Stimulated activated CD8-positive, alpha-beta memory T cell treated with anti-CD3 and anti-CD28 coated beads, Interleukin-12 subunit alpha, Interleukin-12 subunit beta, amount 100 ng/mL, for 1 hour (primary cell): ENCODE measurements at regions not wholly inside any gene's neighbourhood (a gene's known extent, or its start where the extent isn't known, plus 50 kb on each side); places are given as distances from the start of the nearest gene placed in this dataset.

ENCODE experiments used
- DNase-seq: peaks from one replicate; pipeline ENCODE4 v3.0.0-alpha.2; 2020; ENCODE audit warnings: low read depth

DNA sequence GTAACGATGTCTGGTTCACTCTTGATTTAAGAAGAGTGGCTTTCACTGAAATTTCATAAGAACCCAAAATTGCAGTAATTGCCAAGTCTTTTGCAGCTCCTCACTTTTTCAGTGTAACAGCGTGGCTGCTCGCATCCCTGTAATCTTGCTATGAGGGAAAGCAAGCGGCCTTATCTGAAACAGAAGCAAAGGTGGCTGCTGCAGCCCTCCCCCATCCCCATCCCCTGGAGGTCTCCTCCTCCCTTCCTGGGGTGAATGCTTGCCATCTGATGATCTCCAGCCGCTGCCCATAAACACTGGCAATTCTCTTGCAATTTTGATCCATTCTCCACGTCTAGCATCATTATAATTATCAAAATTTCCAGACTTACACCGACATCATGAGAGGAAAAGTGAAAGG lies 182.5 kb upstream of the ASIC2 start:
- no peak for DNase-seq

DNA sequence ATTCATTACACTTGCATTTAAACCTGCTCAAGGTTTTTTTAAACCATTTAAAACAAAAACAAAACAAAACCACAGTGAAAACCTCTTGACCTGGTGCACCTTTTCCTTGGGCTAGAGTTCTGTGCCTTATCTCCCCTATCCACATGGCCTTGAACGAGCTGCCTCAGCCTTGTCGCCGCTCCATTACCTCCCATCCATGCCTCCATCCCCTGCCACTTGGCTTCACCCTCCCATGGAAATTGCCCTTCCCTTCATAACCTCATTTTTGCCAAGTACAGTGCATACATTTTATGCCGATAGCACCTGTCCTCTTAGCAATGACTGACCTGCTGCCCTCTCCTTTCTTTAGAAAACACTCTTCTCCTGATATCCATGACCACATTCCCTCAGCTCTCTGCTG lies 188.6 kb upstream of the ASIC2 start:
- no peak for DNase-seq

DNA sequence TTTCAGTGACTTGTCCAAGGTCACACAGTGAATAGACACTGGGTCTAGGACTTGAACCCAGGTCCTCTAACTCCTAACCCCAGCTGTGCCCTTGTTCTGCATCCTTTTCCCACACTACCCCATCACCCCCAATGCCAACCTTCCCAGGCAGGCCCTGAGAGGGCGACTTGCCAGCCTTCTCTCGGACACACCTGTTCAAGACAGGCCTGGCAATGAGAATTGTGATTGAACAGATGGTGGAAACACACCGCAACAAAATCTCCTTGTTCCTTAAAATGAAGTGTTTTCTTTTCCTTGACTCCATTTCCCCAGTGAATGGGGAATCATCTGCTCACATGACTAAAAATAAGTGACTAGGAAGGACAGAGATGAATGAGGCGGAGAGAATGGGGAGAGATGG lies 189.5 kb upstream of the ASIC2 start:
- no peak for DNase-seq

DNA sequence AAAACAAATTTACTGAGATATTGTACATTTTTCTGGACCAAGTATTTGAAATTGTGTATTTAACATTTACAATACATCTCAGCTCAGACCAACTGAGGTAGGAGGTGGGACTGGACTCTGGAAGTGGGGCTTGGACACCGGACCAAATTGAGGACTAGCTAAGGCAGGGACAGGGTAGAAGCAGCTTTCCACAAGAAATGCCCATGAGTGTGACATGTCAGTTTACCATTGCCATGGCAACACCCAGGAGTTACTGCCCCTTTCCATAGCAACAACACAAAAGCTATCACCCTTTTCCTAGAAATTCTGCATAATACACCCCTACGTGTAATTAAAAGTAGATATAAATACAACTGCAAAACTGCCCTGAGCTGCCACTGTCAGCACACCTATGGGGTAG lies 191.5 kb upstream of the ASIC2 start:
- DNase-seq: no peak

DNA sequence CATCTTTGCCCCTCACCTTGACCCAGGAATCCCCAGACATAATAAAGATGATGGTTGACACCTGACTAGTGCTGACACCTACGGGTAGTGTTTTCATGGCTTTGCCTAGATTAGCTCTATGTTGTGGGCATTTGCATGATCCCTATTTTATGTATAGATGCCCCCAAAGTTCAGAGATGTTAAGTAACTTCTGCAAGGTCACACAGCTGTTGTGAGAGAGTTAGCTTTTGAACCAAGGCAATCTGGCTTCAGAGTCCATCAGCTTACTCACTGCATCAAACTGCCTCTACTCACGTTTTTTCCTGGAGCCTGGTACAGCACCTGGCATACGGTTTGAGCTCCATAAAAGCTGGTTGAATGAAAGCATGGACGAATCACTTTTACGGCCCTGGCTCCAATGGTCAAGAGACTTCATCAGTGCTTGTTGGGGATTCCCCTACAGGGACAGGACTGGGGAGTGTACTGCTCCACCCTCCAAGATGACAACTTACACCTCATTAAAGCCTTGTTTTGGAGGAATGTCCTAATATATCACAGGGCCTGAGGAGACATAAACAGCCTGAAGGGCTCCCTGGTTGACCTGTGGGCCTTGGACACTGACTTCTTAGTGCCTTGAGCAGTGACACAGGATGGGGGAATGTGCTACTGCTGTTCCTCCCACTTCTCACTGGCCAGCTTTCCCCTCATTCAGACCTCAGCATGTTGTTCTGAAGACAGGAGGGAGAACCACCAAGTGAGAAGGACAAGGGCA lies 193.2 kb upstream of the ASIC2 start:
- no peak for DNase-seq

DNA sequence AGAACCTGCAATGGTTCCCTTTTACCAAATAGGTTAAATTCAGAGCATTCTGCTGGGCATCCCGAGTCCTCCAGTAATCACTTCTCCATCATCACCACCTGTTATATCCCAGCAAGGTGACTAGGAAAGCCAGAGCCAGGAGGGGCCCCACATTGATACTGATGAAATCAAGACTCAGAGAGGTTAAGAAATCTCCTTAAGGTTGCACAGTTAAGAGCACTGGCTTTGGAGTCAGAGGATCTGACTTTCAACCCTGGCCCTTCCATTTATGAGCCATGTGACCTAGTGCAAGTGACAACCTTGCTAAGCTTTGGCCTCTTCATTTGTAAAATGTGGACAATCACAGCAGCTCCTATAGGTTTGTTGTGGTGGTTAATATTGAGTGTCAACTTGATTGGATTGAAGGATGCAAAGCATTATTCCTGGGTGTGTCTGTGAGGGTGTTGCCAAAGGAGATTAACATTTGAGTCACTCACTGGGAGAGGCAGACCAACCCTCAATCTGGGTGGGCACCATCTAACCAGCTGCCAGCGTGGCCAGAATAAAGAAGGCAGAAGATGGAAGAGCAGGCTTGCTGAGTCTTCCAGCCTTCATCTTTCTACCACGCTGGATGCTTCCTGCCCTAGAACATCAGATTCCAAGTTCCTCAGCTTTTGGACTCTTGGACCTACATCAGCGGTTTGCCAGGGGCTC lies 194.2 kb upstream of the ASIC2 start:
- DNase-seq: no peak

DNA sequence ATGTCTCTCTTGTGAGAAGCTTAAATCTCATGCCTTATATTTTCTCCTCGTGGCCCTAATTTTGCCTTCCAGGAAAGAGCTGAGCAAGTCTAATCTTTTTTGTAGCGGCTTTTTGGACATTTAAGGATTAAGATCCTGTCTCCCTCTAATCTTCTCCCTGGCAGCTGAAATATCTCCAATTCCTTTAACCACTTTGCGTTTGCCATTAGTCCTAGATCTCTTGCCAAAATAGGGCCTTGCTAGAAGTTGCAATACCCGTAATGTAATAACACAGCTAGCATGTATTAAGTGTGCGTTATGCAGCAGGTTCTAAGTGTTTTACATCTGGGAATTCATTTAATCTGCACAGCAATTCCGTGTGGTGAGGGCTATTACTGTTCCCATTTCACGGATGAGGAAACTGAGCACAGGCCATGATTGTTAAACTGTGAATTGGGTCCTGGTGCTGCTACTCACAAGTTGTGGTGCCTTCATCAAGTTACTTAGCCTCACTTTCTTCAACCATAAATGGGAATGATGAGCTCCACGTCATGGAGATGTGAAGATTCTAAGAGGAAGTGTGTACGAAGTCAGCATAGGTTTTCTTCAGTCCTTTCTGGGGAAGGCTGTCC lies 198.9 kb upstream of the ASIC2 start:
- DNase-seq: no peak

DNA sequence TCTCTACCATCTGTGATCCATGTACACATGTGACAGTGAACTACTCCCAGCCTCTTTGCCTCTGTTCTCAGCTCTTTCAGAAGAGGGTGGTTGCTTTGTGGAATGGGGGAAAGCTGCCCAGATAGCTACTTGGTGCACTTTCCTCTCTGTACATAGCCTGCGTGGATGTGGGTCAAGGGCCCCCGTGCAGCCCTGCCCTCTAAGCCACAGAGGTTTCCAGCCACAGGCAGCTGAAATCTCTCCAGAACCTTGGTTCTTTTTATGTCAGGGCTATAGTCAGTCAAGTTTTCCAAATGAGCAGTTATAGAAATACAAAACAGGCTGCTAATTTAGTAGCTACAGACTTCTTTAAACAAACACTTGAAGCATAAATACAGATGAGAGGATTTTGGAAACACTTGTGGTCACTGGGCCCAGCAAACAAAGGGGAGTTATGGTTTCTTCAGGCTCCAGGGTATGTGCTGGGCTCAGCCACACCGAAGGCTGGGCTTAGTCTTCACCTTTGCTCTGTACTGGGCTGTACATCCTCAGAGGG lies 199.7 kb upstream of the ASIC2 start:
- no peak for DNase-seq

DNA sequence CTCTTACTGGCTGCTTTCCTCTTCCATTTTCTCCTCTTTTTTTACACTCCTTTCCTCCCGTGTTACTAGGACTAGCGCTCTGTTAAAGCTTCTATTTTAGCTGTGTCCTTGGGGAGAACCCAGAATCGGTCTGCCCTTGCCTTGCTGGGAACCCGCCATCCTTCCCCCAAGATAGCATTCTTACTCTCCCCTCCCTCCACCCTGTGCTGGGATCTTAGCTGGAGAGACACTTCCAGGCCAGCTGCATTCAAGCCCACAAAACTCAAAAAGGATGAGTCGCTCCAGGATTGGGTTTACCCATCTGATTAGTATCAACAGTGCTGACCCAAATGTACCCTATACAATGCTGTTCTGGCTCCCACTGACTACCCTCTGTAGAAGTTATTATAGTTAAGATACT lies 200.5 kb upstream of the ASIC2 start:
- no peak for DNase-seq

DNA sequence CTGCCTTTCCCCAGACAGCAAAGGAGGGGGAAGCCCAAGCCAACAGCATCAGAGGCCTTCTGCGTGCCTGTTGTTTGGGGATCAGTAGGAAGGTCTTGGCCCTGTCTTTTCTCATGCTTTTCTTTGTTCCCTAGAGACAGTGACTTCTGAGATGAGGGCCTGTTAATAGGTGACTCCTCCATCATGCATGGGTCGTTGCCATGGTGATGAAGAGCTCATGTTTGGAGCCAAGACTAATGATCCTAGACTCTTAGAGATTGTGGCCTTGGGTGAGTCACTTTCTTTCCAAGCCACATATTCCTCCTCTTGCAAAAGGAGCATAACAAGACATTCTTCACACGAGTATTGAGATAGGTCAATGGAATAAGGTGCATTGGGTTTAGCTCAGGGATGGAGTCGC lies 201.1 kb upstream of the ASIC2 start:
- no peak for DNase-seq

DNA sequence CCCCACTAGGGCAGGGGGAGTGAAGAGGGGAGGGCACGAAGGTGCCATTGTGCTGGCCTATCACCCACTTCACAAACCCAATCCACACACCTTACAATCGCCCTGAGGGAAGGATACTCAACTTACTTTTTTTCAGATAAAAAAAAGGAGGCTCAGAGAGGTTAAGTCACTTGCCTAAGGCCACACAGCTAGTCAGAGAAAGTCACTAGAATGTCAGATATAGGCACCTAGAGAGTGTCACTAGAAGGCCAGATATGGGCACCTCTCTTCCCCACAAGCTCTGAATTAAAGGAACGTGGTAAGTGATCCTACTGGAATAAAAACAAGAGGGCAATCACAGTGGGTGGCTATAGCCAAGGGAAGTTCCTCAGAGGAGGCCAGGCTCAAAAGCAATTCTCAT lies 204.5 kb upstream of the ASIC2 start:
- DNase-seq: no peak

DNA sequence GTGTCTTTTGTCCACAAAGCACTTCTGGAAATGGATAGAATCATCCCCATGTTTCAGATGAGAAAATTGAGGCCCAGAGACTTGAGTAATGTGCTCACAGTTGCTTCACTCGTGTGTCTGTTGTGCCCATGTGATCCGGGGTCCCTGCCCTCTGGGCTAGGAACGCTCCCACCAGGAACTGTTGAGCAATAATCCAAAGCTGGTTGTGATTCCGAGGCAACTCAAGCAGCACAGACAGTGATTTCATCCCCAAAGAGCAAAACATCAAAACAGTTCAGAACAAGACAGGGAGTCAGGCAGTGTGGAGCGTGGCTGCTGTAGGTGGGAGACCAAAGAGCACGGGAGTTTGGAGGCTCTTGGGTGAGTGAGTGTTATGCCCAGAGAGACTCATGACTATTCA lies 205.0 kb upstream of the ASIC2 start:
- DNase-seq: no peak

DNA sequence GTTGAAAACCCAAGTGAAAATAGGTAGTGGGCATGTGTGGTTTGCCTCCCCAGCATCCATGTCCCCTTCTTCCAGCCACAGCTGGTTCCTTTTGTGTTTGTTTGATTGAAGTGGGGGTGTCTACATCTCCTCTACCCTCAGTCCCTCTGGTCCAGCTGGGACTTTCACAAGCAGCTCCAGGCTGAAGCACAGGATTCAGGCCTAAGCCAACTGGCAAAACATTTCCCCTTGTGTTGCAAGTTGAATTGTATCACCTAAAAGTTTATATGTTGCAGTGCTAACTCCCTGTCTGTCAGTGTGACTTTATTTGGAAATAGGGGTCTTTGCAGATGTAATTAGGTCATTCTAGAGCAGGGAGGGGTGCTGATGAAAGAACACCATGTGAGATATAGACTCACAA lies 205.9 kb upstream of the ASIC2 start:
- DNase-seq: no peak

DNA sequence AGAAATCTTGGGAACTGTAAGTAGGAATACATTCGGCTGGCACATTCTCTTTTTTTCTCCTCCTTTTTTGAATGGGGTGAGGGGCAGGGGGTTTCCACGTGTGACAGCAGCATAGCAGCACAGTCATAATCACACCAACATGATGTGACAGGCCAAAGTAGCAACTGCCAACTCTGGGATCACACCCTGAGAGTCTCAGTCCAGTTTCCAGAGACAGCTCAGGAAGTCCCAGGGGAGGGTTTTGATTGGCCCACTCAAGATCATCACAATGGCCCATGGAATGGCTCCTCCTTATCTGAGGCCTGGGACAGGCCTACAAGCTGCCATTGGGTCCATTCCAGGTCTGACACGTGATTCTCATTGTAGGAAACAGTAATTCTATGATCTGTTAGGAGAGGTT lies 207.1 kb upstream of the ASIC2 start:
- DNase-seq: no peak

DNA sequence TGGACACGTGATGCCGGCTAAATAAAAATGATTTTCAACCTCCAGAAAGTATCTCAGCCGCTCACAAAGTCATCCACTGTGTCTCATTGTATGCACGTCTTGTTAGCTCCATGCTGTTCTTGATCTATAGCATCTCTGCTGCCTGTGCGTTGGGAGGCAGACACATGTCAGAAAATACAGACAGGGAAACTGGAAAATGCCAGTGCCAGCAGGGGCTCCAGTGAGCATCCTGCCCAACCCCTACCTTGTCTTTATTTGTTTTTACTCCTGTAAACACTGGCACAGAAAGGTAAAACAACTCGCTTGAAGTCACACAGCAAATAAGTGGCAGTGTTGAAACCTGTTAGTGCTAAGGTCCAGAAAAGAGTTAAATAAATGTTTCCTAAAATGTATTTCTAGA lies 208.1 kb upstream of the ASIC2 start:
- DNase-seq: no peak

DNA sequence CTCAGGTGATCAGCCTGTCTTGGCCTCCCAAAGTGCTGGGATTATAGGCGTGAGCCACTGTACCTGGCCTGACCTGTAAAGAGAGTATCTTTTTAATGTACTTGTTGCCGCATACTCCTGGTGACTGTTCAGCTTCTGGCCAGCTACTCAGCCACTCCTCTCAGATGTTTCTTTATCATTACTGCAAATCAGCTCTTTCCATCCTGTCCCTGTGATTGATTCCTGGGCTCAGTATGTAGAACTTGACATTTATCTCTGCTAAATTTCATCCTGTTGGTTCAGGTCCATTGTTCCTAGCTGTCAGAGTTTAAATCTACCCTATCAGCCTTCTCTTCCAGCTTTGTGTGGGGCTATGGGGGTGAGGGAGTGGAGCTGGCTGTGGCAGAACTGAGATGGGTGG lies 211.5 kb upstream of the ASIC2 start:
- DNase-seq: no peak

DNA sequence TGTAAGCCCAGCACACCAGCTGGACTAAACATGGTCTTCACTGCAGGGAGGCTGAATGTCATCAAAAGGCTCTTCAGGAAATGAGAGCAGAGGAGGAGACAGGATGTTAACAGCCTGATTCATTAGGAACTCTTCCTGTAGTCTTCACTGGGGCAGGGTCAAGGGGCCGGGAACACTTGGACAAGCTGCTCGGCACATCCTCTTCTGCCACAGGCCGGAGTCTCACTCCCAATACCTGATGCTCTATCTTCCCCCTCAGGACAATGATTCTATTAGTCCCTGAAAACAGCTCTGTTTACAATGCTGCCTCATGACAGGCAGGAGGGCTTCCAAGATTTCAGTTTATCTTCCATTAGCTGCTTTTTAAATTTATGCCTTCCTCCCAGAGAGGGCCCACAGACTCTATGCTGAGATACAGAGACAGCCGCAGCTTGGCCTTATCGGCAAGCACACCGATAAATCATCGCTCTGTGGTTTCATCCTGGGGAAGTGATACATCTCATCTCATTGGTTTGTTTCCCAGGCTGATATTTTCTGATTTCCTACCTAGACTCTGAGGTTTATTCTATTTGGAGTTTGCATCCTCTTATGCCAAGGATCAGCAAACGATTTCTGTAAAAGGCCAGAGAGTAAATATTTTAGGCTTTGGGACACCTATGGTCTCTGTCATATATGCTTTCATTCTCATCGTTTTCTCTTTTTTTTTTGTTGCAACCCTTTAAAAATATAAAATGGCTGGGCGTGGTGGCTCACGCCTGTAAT lies 214.0 kb upstream of the ASIC2 start:
- DNase-seq: no peak

DNA sequence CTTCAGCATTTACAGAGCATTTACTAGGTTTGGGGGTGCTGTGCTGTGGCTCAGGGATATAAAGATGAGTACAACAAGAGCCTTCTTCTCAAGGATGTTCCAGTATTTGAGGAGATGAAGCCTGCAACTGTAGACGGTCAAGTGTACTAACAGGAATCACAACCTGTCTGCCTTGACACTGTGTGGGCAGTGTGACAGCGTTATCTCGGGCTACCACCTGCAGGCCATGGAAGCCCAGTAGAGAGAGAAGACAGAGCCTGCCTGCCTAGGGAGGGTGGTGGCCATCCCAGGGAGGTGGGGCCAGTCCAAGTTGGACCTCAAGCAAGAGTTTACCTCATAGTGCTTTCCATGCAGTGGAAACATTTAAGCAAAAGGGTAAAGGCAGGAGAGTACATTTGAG lies 215.1 kb upstream of the ASIC2 start:
- no peak for DNase-seq

DNA sequence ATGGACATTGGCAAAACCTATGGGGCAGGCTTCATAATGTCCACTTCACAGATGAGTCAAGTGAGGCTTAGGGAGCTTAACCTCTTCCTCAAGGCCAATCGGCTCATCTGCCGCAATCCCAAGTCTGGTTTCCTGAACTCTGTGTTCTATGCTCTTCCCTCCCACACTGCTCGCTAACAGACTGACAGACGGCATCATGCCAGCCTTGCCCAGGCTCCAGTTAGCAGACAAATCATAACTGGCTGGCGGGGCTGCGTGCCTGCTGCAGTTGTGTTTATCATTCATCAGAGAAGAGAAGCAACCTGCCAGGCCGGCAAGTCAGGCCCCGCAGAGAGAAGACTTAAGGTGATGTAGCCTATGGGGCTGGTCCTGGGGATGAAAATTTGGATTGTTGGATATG lies 216.2 kb upstream of the ASIC2 start:
- no peak for DNase-seq

DNA sequence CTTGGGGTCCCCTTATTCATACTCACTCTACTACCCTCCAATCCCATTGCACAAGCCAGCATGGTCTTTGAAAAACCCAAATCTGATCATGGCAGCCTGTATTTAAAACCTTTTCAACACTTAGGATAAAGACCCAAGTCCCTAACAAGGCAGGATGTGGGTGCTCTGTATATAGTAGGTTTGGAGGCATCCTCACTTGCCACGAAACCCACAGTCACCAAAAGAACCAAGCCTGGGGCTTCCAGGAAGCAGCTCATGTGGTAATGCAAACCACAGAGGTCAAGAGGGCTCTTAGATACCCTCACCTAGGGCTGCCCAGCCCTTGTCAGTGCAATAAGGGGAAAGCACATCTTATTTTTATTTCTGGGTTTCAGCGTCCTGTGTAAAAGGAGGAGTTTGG lies 218.6 kb upstream of the ASIC2 start:
- DNase-seq: no peak

DNA sequence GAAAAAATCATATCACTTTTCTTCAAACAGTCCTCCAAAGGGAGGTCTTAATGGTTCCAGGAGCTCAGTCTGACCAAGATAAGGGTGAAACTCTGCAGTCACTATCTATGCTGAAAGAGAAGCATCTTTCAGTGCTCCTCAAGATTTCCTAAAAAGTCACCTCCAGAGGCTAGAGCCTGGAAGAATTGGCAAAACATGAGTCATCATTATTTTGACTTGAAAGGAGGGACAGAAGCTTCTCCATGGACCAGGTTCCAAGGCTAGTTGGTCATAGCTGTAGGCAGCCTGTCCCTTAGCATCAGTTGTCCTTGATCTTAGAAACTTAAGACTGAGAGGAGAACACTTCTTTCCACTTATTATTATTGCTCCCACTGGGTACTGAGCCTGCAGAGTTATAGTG lies 219.0 kb upstream of the ASIC2 start:
- no peak for DNase-seq

DNA sequence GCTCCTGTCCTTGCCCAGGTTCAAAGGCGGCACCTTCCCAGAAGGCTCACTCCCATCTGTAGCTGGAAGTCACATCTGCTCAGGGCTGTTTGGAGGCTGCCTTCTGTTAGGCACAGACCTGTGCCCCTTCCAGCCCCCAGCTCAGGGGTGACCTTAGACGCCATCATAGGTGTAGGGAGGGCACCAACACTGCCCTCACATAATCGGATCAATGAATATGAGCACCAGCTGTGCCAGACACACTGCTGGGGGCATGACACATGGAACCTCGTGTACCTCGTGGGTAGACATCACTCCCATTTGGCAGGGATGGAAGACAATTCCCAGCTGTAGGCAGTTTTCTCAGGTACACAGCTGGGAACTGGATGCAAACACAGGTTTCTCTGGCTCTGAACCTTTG lies 220.7 kb upstream of the ASIC2 start:
- no peak for DNase-seq

DNA sequence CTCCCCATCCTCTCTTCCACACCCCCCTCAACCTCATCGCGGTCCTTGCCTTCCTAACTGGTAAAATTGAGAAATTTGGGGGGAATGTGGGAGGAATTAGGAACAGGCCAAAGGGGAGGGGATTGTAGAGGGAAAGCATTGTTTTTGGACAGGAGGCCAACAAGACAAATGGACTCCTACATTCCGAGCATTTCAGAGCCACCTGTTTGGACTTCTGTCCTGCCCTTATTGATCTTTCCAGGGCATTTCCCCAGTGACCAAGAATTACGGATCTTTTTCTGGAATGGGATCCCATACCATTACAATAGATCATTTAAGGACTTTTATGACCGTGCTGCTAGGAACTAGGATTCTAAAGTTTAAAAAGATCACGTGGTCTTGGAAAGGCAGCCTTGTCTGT lies 221.3 kb upstream of the ASIC2 start:
- DNase-seq: no peak
